ENCODE measurements at regions not wholly inside any gene's neighbourhood (a gene's known extent, or its start where the extent isn't known, plus 50 kb on each side); places are given as distances from the start of the nearest gene placed in this dataset.

- TF ChIP-seq EZH2 (IDR thresholded peaks at IDR 0.05; ENCODE audit: low read depth) (no peak), CTCF (conservative IDR thresholded peaks at IDR 0.05) (no peak)
Observed at GRCh38 chrX:40272776-40273175, 175.0 kb upstream of the BCOR start.

Data from PC-9 (cell line).